ENCODE measurements at regions not wholly inside any gene's neighbourhood (a gene's known extent, or its start where the extent isn't known, plus 50 kb on each side); places are given as distances from the start of the nearest gene placed in this dataset.

DNA sequence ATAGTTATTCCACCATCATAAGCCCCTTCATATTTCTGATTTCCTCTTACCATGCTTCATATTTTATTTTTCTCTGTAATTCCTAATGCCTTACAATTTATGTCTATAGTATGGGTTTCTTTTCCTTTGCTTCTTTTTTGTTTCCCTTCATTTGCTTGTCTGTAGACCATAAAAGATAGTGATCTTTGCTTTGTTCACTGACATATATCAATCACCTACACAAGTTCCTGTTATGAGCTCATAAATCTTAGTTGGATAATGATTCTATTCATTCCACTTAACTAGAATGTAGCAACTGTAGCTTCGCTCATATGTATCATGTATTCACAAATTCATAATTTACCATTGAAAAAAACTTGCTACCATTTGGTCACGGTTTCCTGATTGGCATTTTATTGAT is 388.8 kb upstream of the ATXN7L3B start:
- TF ChIP-seq EGR1 (IDR thresholded peaks at IDR 0.05) (no peak), CEBPB (IDR thresholded peaks at IDR 0.05) (no peak), REST (IDR thresholded peaks at IDR 0.05; ENCODE audit: low read depth) (no peak), RAD21 (IDR thresholded peaks at IDR 0.05; ENCODE audit: low read depth) (no peak), EP300 (IDR thresholded peaks at IDR 0.05; ENCODE audit: borderline replicate concordance) (no peak), CREB1 (IDR thresholded peaks at IDR 0.05; ENCODE audit: low read depth) (no peak), TAF1 (IDR thresholded peaks at IDR 0.05; ENCODE audit: low read depth) (no peak), MAX (IDR thresholded peaks at IDR 0.05) (no peak), FOXM1 (IDR thresholded peaks at IDR 0.05; ENCODE audit: borderline replicate concordance, low read depth) (no peak), TEAD4 (IDR thresholded peaks at IDR 0.05) (no peak), TCF12 (IDR thresholded peaks at IDR 0.05; ENCODE audit: low read depth) (no peak), ZBTB7A (IDR thresholded peaks at IDR 0.05; ENCODE audit: low read depth) (no peak), YY1 (IDR thresholded peaks at IDR 0.05; ENCODE audit: low read depth) (no peak)
- TF ChIP-seq, protein P1, sequence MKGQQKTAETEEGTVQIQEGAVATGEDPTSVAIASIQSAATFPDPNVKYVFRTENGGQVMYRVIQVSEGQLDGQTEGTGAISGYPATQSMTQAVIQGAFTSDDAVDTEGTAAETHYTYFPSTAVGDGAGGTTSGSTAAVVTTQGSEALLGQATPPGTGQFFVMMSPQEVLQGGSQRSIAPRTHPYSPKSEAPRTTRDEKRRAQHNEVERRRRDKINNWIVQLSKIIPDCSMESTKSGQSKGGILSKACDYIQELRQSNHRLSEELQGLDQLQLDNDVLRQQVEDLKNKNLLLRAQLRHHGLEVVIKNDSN (IDR thresholded peaks at IDR 0.05), result no peak

Measured in Ishikawa (cell line).